Putamen (tissue), 1 donor: ENCODE measurements at regions not wholly inside any gene's neighbourhood (a gene's known extent, or its start where the extent isn't known, plus 50 kb on each side); places are given as distances from the start of the nearest gene placed in this dataset.
"Not testable (repeated sequence)": the region's sequence is repeated elsewhere in the genome, so short reads cannot be mapped to it uniquely, and the experiment has no call there.

Experiments
- DNase-seq: peaks from one replicate; pipeline ENCODE4 v3.0.0-alpha.2; 2016; ENCODE audit warnings: low spot score

DNA sequence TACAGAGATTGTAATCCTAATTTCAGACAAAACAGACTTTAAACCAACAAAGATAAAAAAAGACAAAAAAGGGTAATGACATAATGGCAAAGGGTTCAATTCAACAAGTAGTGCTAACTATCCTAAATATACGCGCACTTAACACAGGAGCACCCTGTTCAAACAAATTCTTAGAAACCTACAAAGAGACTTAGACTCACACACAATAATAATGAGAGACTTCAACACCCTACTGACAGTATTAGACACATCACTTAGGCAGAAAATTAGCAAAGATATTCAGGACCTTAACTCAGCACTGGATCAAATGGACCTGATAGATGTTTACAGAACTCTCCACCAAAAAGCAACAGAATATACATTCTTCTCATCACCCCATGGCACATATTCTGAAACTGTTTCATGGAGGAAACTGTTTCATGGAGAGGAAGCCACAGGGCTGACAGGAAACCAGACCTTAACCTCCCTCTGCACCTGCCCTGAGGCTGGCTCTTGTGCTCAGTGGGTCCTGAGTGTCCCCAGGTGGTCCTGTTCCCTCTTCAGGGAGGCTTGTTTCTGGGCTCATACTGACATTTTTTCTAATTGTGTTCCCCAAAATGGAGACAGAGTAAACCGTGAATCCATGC, 54.7 kb downstream of the OR4M2 start:
- not testable (repeated sequence) for DNase-seq

GRCh38 chr15:22137572-22137971, 57.2 kb downstream of the OR4M2 start:
- not testable (repeated sequence) for DNase-seq

GRCh38 chr15:22141106-22141505, 60.8 kb downstream of the OR4M2 start:
- not testable (repeated sequence) for DNase-seq

- DNase-seq, result not testable (repeated sequence)
These were observed 67.8 kb downstream of the OR4M2 start for GRCh38 chr15:22148109-22148508.

DNA sequence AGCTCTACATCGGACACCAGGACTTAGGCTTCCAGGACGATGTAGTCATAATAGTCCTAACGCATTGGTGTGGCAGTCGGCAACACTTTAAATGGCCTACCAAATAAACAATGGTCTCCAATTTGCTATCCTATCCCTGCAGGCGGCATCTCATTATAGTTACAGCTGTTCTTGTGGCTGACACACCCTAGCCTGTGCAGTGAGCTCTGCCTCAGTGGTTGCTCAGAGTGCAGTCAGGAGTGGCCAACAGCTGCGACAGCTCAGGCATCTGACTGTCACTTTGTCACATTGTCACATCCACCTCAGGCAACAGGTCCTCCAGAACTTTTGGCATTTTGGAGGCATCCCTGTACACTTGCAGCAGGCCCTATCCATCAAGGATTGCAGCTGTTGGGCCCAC, 77.9 kb downstream of the OR4M2 start:
- DNase-seq, result not testable (repeated sequence)

- DNase-seq, result not testable (repeated sequence)
These were observed 80.0 kb downstream of the OR4M2 start for GRCh38 chr15:22160283-22160682.

GRCh38 chr15:22160741-22161140, 80.4 kb downstream of the OR4M2 start:
- not testable (repeated sequence) for DNase-seq

DNA sequence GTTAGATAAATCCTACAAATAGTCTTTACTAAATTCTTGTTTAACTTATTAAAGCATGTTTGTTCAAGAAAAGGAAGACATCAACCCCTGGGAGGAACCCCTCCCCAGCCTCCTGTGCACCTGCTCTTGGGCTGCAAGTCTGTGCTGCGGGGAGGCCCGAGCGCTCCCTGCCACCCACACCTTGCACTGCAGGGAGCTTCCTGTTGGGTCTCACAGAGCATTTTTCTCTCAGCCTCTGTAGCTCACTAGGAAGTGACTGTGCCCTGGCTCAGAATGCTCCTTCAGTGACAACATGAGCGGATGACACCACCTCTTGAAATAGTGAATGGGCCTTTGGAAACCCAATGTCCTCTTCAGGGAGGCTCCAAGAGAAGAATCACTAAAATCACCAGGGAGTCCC, 81.1 kb downstream of the OR4M2 start:
- not testable (repeated sequence) for DNase-seq

DNA sequence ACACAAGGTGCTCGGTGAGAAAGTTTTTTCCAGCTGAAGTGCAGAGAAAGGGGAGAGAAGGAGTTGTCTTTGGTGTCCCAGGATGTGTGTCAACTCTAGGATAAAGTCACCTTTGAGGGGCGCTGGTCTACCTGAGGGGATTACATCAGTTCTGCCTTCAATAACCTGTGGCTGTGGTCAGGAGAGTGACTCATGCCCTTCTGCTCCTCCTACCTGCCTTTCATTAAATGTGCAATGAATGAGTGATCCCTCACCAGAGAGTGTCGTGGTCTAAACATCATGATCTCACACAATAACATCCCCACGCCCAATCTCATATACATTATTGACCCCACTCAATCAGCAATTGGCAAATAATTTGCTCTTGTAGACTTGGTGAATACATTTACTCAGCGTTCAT, 83.4 kb downstream of the OR4M2 start:
- not testable (repeated sequence) for DNase-seq

DNA sequence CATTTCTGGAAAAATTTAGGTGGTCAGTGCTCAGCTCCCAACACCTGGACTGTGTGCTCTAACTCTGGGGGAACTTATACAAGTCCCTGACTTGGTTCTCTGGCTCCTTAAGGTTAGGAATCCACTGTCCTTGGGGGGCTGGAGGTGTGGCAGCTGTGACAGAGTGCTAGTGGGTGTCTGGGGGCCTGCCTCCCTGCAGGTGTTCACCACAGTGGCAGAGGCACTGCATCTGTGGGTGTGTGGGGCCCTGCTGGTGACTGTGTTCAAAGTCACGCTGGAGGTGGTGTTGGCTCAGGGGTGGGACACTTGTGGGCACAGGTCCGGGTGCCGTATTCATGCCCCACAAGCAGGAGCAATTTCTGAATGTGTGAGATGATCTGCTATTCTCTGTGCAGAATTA, 87.2 kb downstream of the OR4M2 start:
- DNase-seq, result not testable (repeated sequence)

GRCh38 chr15:22173029-22173998, 93.0 kb downstream of the OR4M2 start:
- DNase-seq, result not testable (repeated sequence)

- DNase-seq, result not testable (repeated sequence)
These were observed 93.8 kb downstream of the OR4M2 start for GRCh38 chr15:22174088-22174487.

- not testable (repeated sequence) for DNase-seq
These were observed 97.6 kb downstream of the OR4M2 start for GRCh38 chr15:22177965-22178364.

DNA sequence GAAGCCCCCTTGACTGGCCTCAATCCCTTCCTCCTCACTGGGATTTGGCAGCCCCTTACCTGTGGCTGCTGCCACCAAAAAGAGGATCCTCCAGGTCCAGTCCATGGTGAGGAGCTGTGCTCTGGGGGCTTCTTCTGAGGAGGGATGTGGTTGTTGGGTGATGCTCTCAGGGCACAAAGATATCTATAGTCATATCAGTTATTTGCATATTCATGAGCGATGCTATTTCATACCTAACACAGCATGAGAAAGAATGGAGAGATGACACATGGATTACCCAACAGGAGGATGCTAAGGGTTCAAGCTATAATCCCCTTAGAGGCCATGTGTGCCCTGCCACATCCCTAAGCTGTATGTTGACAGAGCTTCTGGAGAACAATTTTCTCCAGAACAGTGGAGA, 98.1 kb downstream of the OR4M2 start:
- DNase-seq, result not testable (repeated sequence)

DNA sequence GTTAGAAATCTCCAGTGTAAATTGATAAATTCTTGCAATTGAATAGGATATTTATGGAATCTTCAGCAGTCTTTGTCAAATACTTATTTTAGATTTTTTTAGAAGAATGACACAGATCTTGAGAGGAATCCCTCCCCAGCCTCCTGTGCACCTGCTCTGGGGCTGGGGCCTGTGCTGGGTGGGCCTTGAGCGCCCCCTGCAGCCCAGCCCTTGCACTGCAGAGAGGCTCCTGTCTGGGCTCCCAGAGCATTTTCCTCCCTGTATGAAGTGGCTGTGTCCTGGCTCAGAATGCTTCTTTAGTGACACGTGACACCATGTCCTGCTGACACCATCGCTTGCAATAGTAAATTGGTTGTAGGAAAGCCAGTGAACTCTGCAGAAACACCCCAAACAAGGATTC, 98.7 kb downstream of the OR4M2 start:
- not testable (repeated sequence) for DNase-seq

- not testable (repeated sequence) for DNase-seq
These were observed 100.3 kb downstream of the OR4M2 start for GRCh38 chr15:22180611-22181010.

GRCh38 chr15:22184678-22185077, 104.4 kb downstream of the OR4M2 start:
- DNase-seq, result not testable (repeated sequence)

GRCh38 chr15:22186846-22187532, 106.7 kb downstream of the OR4M2 start:
- not testable (repeated sequence) for DNase-seq

DNA sequence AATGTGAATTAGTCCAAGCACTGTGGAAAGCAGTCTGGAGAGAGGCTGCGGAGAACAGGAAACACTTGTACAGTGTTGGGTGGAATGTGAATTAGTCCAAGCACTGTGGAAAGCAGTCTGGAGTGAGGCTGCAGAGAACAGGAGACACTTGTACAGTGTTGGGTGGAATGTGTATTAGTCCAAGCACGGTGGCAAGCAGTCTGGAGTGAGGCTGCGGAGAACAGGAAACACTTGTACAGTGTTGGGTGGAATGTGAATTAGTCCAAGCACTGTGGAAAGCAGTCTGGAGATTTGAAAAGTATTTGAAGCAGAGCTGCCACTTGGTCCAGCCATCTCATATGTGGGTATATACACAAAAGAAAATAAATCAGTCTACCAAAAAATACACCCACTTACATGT, 111.5 kb downstream of the OR4M2 start:
- DNase-seq, result not testable (repeated sequence)

GRCh38 chr15:22194739-22195617, 114.7 kb downstream of the OR4M2 start:
- DNase-seq, result not testable (repeated sequence)

- DNase-seq, result not testable (repeated sequence)
These were observed 116.1 kb downstream of the OR4M2 start for GRCh38 chr15:22196423-22196822.
